Erythroblast (primary cell): ENCODE measurements at regions not wholly inside any gene's neighbourhood (a gene's known extent, or its start where the extent isn't known, plus 50 kb on each side); places are given as distances from the start of the nearest gene placed in this dataset.

Experiments
- GATA1 ChIP-seq: IDR thresholded peaks from 2 replicates; pipeline ENCODE4 v1.6.1; 2011; ENCODE audit warnings: low read depth, mild to moderate bottlenecking, control low read depth, low read length, moderate library complexity
- POLR2A ChIP-seq: IDR thresholded peaks from 2 replicates; pipeline ENCODE4 v1.6.1; 2011; ENCODE audit warnings: mild to moderate bottlenecking, low read length

GRCh38 chr5:101561018-101561417, 657.9 kb upstream of the ST8SIA4 start:
- TF ChIP-seq POLR2A (no peak), GATA1 (no peak)
